ENCODE measurements at regions not wholly inside any gene's neighbourhood (a gene's known extent, or its start where the extent isn't known, plus 50 kb on each side); places are given as distances from the start of the nearest gene placed in this dataset.

- no peak overlapping the region for H2BK15ac ChIP-seq (ENCODE audit: low read length)
- H2BK5ac ChIP-seq (ENCODE audit: low read depth, low read length) = no peak overlapping the region
- no peak overlapping the region for H3K9ac ChIP-seq (replicated peaks in 1 of 4; ENCODE audit: extremely low read depth in 1 of 4, low read depth in 3 of 4, low read length in 3 of 4)
- WGBS, 2 experiments (ENCODE audit: extremely low coverage in 1 of 2, insufficient coverage in 1 of 2, insufficient read length in 1 of 2, insufficient replicate concordance in 2 of 2, low coverage in 1 of 2, low lambda C conversion rate in 2 of 2, missing lambda C conversion rate in 1 of 2) = 87% methylated on average over 1 of the region's 1 CpG; no CpG with 5 or more reads in 1 of the 2 experiments
- H2BK12ac ChIP-seq (ENCODE audit: low read depth, low read length) = no peak overlapping the region
- H3K14ac ChIP-seq (ENCODE audit: insufficient read length) = no peak overlapping the region
- no peak overlapping the region for H3K56ac ChIP-seq (replicated peaks; ENCODE audit: insufficient read length, low read depth, low read length)
- H3K36me3 ChIP-seq (ENCODE audit: control insufficient read depth in 2 of 4, insufficient read depth in 4 of 4, low read length in 3 of 4) = no peaks in the 10 kb centered on the region
- FAIRE-seq (no peak), DNase-seq (ENCODE audit: low read depth in 1 of 2, low spot score in 2 of 2) (no peak)
- H3K4me3 ChIP-seq (ENCODE audit: extremely low read depth in 1 of 4, insufficient read depth in 2 of 4, low read depth in 3 of 4, low read length in 4 of 4) = no peak overlapping the region
- H3K79me1 ChIP-seq (ENCODE audit: low read depth, low read length) = no peaks in the 10 kb centered on the region
- H2AFZ ChIP-seq (ENCODE audit: low read length) = no peak overlapping the region
- no peak overlapping the region for H2BK20ac ChIP-seq (ENCODE audit: low read length)
- H3K23ac ChIP-seq (ENCODE audit: insufficient read length) = no peak overlapping the region
- CTCF ChIA-PET (ENCODE audit: partially characterized antibody) = no interaction called here
- no peak overlapping the region for H3K4me2 ChIP-seq (ENCODE audit: insufficient read depth in 1 of 2, low read depth in 2 of 2, low read length in 2 of 2)
- H3K27ac ChIP-seq (ENCODE audit: low read depth, low read length) = no peak overlapping the region
- no peaks in the 10 kb centered on the region for H3K79me2 ChIP-seq (ENCODE audit: control insufficient read depth in 1 of 2, insufficient read depth in 2 of 2, low read length in 2 of 2)
- no peak overlapping the region for H4K91ac ChIP-seq (replicated peaks; ENCODE audit: insufficient read length, low read length)
- no peaks in the 10 kb centered on the region for H3K23me2 ChIP-seq (ENCODE audit: low read depth, low read length)
- H3K4me1 ChIP-seq (replicated peaks in 1 of 4; ENCODE audit: control insufficient read depth in 3 of 4, insufficient read depth in 4 of 4, low read length in 3 of 4) = peaks cover 0 to 5% (median 0%) of the 10 kb centered on the region in 4 experiments; a peak in 3 of 7 replicates
- H2BK120ac ChIP-seq (replicated peaks; ENCODE audit: low read depth, low read length) = no peak overlapping the region
- no peak overlapping the region for H2AK5ac ChIP-seq (ENCODE audit: low read depth, low read length)
- no peak overlapping the region for H4K8ac ChIP-seq (ENCODE audit: extremely low read depth, insufficient read depth, low read length)
- H4K20me1 ChIP-seq (replicated peaks in 1 of 2; ENCODE audit: control insufficient read depth in 1 of 2, insufficient read depth in 2 of 2, low read length in 2 of 2) = no peaks in the 10 kb centered on the region
- POLR2A ChIA-PET (ENCODE audit: partially characterized antibody) = no interaction called here
- no peaks in the 10 kb centered on the region for H3K27me3 ChIP-seq (replicated peaks in 1 of 4; ENCODE audit: control insufficient read depth in 3 of 4, extremely low read depth in 1 of 4, insufficient read depth in 3 of 4, low read length in 3 of 4)
- H4K5ac ChIP-seq (ENCODE audit: insufficient read length, low read depth, low read length) = no peak overlapping the region
- H3K9me3 ChIP-seq (ENCODE audit: insufficient read depth in 2 of 2, low read depth in 1 of 2, low read length in 1 of 2) = no peaks in the 10 kb centered on the region
- H3K4ac ChIP-seq (replicated peaks; ENCODE audit: insufficient read length, low read depth, low read length) = no peak overlapping the region
- H3K18ac ChIP-seq (ENCODE audit: extremely low read depth, low read length) = no peak overlapping the region
- TF ChIP-seq SAP30 (IDR thresholded peaks at IDR 0.05; ENCODE audit: insufficient read depth, insufficient replicate concordance, low read length) = no peak
- TF ChIP-seq RBBP5 (IDR thresholded peaks at IDR 0.05; ENCODE audit: borderline replicate concordance, low read depth, low read length) = no peak
- no peak for TF ChIP-seq PHF8 (conservative IDR thresholded peaks at IDR 0.05; ENCODE audit: low read depth, low read length)
- no peak for TF ChIP-seq JUND (IDR thresholded peaks at IDR 0.05; ENCODE audit: low read length)
- no peak for TF ChIP-seq E2F6 (IDR thresholded peaks at IDR 0.05)
- no peak for TF ChIP-seq SUZ12 (IDR thresholded peaks at IDR 0.05; ENCODE audit: low read length)
- TF ChIP-seq TBP (IDR thresholded peaks at IDR 0.05; ENCODE audit: low read depth, low read length) = no peak
- no peak for TF ChIP-seq POLR2A (IDR thresholded peaks at IDR 0.05; ENCODE audit: control extremely low read depth in 1 of 2, low read depth in 2 of 2, low read length in 2 of 2)
- no peak for TF ChIP-seq CTCF (IDR thresholded peaks at IDR 0.05; ENCODE audit: control extremely low read depth in 1 of 3, insufficient read depth in 1 of 3, low read depth in 1 of 3, low read length in 3 of 3)
- TF ChIP-seq RAD21 (IDR thresholded peaks at IDR 0.05 in 1 of 2, conservative IDR thresholded peaks at IDR 0.05 in 1 of 2; ENCODE audit: low read depth in 2 of 2, low read length in 2 of 2) = no peak
- no peak for TF ChIP-seq RXRA (IDR thresholded peaks at IDR 0.05; ENCODE audit: insufficient read depth, low read depth, low read length)
- TF ChIP-seq YY1 (IDR thresholded peaks at IDR 0.05; ENCODE audit: low read depth, low read length) = no peak
These were observed 359.9 kb downstream of the CASP12 start for GRCh38 chr11:104538313-104538712.

Data from H1 (cell line).